ENCODE measurements at regions not wholly inside any gene's neighbourhood (a gene's known extent, or its start where the extent isn't known, plus 50 kb on each side); places are given as distances from the start of the nearest gene placed in this dataset.

DNA sequence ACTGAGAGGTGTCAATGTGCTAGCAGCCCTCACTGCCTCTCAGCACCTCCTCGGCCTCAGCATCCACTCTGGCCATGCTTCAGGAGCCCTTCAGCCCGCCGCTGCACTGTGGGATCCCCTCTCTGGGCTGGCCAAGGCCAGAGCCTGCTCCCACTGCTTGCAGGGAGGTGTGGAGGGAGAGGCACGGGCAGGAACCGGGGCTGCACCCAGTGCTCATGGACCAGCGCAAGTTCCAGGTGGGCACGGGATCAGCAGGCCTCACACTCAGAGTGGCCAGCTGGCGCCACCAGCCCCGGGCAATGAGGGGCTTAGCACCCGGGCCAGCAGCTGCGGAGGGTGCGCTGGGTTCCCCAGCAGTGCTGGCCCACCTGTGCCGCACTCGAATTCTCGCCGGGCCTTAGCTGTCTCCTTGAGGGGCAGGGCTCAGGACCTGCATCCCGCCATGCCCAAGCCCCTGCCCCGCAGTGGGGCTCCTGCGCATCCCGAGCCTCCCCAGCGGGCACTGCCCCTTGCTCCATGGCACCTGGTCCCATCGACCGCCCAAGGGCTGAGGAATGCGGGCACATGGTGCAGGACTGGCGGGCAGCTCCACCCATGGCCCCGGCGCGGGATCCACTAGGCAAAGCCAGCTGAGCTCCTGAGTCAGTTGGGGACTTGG lies 80.4 kb upstream of the MANEA start:
- H3K27ac ChIP-seq: no peak overlapping the region
- TF ChIP-seq POLR2A (IDR thresholded peaks at IDR 0.05): no peak
- TF ChIP-seq, protein P1, sequence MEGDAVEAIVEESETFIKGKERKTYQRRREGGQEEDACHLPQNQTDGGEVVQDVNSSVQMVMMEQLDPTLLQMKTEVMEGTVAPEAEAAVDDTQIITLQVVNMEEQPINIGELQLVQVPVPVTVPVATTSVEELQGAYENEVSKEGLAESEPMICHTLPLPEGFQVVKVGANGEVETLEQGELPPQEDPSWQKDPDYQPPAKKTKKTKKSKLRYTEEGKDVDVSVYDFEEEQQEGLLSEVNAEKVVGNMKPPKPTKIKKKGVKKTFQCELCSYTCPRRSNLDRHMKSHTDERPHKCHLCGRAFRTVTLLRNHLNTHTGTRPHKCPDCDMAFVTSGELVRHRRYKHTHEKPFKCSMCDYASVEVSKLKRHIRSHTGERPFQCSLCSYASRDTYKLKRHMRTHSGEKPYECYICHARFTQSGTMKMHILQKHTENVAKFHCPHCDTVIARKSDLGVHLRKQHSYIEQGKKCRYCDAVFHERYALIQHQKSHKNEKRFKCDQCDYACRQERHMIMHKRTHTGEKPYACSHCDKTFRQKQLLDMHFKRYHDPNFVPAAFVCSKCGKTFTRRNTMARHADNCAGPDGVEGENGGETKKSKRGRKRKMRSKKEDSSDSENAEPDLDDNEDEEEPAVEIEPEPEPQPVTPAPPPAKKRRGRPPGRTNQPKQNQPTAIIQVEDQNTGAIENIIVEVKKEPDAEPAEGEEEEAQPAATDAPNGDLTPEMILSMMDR (IDR thresholded peaks at IDR 0.05): no peak
- no peaks in the 10 kb centered on the region for H3K36me3 ChIP-seq
- H3K4me1 ChIP-seq: no peaks in the 10 kb centered on the region
- peaks cover 0 to 8% (median 0%) of the 10 kb centered on the region in 4 donors for H3K9me3 ChIP-seq
- no peak overlapping the region for H3K4me3 ChIP-seq
- DNase-seq: no peak
- H3K27me3 ChIP-seq: no peaks in the 10 kb centered on the region

DNA sequence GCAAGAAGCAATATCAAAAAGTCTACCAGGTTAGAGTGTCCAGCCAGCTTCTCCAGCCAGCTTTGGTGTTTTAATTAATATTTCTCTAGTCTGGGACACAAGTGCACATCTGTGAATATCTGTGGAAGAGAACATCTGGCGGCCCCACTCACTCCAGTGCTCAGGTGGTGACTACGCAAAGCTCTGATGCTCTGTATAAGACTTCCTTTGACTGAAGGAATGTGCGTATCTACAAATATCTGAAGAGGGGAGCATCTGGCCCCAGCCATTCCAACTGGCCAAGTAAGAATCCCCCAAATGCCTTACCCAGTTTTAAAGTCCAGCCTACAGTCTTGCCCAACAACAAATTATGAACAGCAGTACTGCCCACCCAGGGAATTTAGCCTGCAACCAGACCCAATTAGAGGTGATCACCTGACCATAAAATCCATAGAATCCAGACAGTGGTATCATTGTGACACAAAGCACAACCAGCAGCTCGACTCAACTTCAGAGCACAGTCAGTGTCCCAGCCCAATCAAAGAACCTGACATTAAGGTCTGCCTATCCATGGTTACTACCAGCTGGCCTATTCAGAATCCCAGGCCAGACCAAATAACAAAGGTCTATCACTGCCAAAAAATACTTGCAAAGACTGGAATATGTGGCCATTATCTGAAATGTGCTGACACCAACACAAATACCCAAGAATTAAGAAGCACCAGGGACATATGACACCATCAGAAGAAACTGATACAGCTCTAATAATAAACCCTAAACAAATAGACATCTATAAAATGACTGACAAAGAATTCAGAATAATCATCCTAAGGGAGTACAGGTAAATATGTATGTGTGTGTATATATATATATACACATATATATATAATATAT lies 76.1 kb upstream of the MANEA start:
- peaks cover 0 to 8% (median 0%) of the 10 kb centered on the region in 4 donors for H3K9me3 ChIP-seq
- no peaks in the 10 kb centered on the region for H3K36me3 ChIP-seq
- no peak for DNase-seq
- no peak overlapping the region for H3K4me3 ChIP-seq
- H3K27me3 ChIP-seq: no peaks in the 10 kb centered on the region
- TF ChIP-seq POLR2A (IDR thresholded peaks at IDR 0.05): no peak
- TF ChIP-seq, protein P1 (IDR thresholded peaks at IDR 0.05): no peak
- H3K4me1 ChIP-seq: no peaks in the 10 kb centered on the region
- no peak overlapping the region for H3K27ac ChIP-seq

DNA sequence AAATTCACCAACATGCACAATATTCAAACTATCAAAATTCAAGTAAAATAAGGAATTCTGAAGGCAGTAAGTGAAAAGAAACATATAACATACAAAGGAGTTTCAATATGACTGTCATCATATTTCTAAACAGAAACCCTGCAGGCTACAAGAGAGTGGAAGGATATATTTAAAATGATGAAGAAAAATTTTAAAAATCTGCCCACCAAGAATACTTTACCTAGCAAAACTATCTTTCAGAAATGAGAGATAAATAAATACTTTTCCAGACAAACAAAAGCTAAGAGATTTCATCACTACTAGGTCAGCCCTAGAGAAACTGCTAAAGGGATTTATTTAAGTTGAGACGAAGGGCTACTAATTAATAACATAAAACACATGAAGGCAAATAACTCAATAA lies 73.8 kb upstream of the MANEA start:
- no peak for DNase-seq
- Histone ChIP-seq H3K4me1 (no peaks in the 10 kb centered on the region), H3K36me3 (no peaks in the 10 kb centered on the region), H3K4me3 (no peak overlapping the region), H3K27ac (no peak overlapping the region), H3K27me3 (no peaks in the 10 kb centered on the region), H3K9me3 (no peaks in the 10 kb centered on the region)
- TF ChIP-seq POLR2A (IDR thresholded peaks at IDR 0.05): no peak
- TF ChIP-seq, protein P1 (IDR thresholded peaks at IDR 0.05): no peak

DNA sequence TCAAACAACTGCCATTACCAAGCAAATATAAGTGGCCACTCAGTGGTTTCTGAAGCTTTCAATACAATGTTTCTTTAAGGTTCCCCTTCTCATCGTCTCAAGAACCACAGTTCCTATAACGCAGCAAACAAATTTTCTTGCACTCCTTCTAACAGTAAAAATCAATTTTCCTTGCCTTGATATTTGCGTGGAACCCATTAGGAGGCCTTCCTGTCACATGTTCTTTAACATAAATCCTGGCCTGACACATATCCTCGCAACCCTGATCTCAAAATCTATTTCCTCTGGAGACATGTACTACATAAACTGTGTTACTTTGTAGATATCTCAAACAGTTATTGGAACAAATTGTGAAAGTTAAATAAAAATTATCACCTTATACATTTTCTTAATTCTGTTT lies 65.9 kb upstream of the MANEA start:
- Histone ChIP-seq H3K4me3 (no peak overlapping the region), H3K36me3 (no peaks in the 10 kb centered on the region), H3K9me3 (no peaks in the 10 kb centered on the region), H3K4me1 (no peaks in the 10 kb centered on the region), H3K27ac (no peak overlapping the region), H3K27me3 (no peaks in the 10 kb centered on the region)
- TF ChIP-seq, protein P1 (IDR thresholded peaks at IDR 0.05): no peak
- TF ChIP-seq POLR2A (IDR thresholded peaks at IDR 0.05): no peak
- no peak for DNase-seq

DNA sequence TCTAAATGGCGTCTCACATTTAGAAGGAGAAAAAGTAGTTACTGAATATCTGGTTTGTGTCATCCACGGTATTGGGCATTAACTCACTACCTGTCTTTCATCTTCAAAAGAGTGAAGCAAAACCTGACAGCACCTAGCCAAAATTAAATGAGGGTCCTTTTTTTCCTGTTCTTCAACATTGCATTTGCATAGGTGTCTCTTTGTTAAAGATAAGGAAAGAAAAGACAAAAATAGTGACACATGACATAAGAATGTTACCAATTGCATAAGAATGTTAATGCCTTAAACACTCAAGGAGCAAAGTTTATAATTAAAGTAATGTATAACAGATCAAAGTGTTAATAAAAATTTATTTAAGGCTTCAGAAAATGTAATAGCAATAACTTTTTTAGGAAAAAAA lies 61.4 kb upstream of the MANEA start:
- no peak for DNase-seq
- Histone ChIP-seq H3K36me3 (no peaks in the 10 kb centered on the region), H3K9me3 (no peaks in the 10 kb centered on the region), H3K4me3 (no peak overlapping the region), H3K27me3 (no peaks in the 10 kb centered on the region), H3K4me1 (no peaks in the 10 kb centered on the region), H3K27ac (no peak overlapping the region)
- TF ChIP-seq, protein P1 (IDR thresholded peaks at IDR 0.05): no peak
- no peak for TF ChIP-seq POLR2A (IDR thresholded peaks at IDR 0.05)
